ENCODE measurements at regions not wholly inside any gene's neighbourhood (a gene's known extent, or its start where the extent isn't known, plus 50 kb on each side); places are given as distances from the start of the nearest gene placed in this dataset.

GRCh38 chr5:56289602-56289987 is 56.5 kb upstream of the ANKRD55 start:
- in situ Hi-C loops (cut with MboI; ENCODE audit: low sequenced_read_pairs) = loop anchor here (10.0 kb wide), 1 partner anchor 545 kb away; no protein-coding TSS in a partner anchor

GRCh38 chr5:56288873-56289601 is 55.9 kb upstream of the ANKRD55 start:
- in situ Hi-C loops (cut with MboI; ENCODE audit: low sequenced_read_pairs) = loop anchor here (10.0 kb wide), 1 partner anchor 546 kb away; no protein-coding TSS in a partner anchor

- in situ Hi-C loops (cut with MboI; ENCODE audit: low sequenced_read_pairs) = loop anchor here (10.0 kb wide), 1 partner anchor 549 kb away; no protein-coding TSS in a partner anchor
Measured at GRCh38 chr5:56286015-56286884, 53.1 kb upstream of the ANKRD55 start.

- in situ Hi-C loops (cut with MboI; ENCODE audit: low sequenced_read_pairs) = loop anchor here (10.0 kb wide), 1 partner anchor 552 kb away; no protein-coding TSS in a partner anchor
Measured at GRCh38 chr5:56282951-56283350, 49.8 kb upstream of the ANKRD55 start.

Measured in HL-60/S4 treated with phorbol 12-myristate 13-acetate at 8.2 ng/mL for 4 days and 3 days (cell line).